Dermis blood vessel endothelial cell (primary cell): ENCODE measurements at regions not wholly inside any gene's neighbourhood (a gene's known extent, or its start where the extent isn't known, plus 50 kb on each side); places are given as distances from the start of the nearest gene placed in this dataset.
"Not testable (repeated sequence)": the region's sequence is repeated elsewhere in the genome, so short reads cannot be mapped to it uniquely, and the experiment has no call there.

Experiments
- DNase-seq: peaks from one replicate; pipeline ENCODE4 v3.0.0; 2010

- no peak for DNase-seq
Measured at GRCh38 chrX:139475432-139475831, 55.1 kb upstream of the F9 start.

GRCh38 chrX:139461945-139462344 lies 68.6 kb upstream of the F9 start:
- not testable (repeated sequence) for DNase-seq

- DNase-seq = no peak
Measured at GRCh38 chrX:139454743-139455142, 75.8 kb upstream of the F9 start.

GRCh38 chrX:139448996-139449395 lies 81.5 kb upstream of the F9 start:
- no peak for DNase-seq

GRCh38 chrX:139446832-139447231 lies 83.7 kb upstream of the F9 start:
- no peak for DNase-seq

GRCh38 chrX:139429913-139430312 lies 100.6 kb upstream of the F9 start:
- DNase-seq = no peak

- no peak for DNase-seq
Measured at GRCh38 chrX:139423186-139423585, 107.4 kb upstream of the F9 start.

- DNase-seq = not testable (repeated sequence)
Measured at GRCh38 chrX:139398258-139398657, 132.3 kb upstream of the F9 start.

GRCh38 chrX:139388254-139388653 lies 142.3 kb upstream of the F9 start:
- no peak for DNase-seq

GRCh38 chrX:139382529-139382928 lies 148.0 kb upstream of the F9 start:
- DNase-seq = no peak

GRCh38 chrX:139376547-139376946 lies 154.0 kb upstream of the F9 start:
- DNase-seq = not testable (repeated sequence)

GRCh38 chrX:139360356-139360755 lies 170.2 kb upstream of the F9 start:
- no peak for DNase-seq

- not testable (repeated sequence) for DNase-seq
Measured at GRCh38 chrX:139342594-139342991, 187.9 kb upstream of the F9 start.

- DNase-seq = not testable (repeated sequence)
Measured at GRCh38 chrX:139341855-139342593, 188.5 kb upstream of the F9 start.

- no peak for DNase-seq
Measured at GRCh38 chrX:139332441-139332840, 198.1 kb upstream of the F9 start.

- DNase-seq = no peak
Measured at GRCh38 chrX:139327355-139327754, 203.2 kb upstream of the F9 start.

GRCh38 chrX:139324756-139325155 lies 205.8 kb upstream of the F9 start:
- no peak for DNase-seq

GRCh38 chrX:139320661-139321354 lies 209.7 kb upstream of the F9 start:
- not testable (repeated sequence) for DNase-seq

GRCh38 chrX:139306675-139307074 lies 223.9 kb upstream of the F9 start:
- DNase-seq = not testable (repeated sequence)

GRCh38 chrX:139304471-139304870 lies 226.1 kb upstream of the F9 start:
- DNase-seq = no peak

- DNase-seq = no peak
Measured at GRCh38 chrX:139299309-139299708, 231.2 kb upstream of the F9 start.

GRCh38 chrX:139298437-139298836 lies 232.1 kb upstream of the F9 start:
- no peak for DNase-seq

GRCh38 chrX:139297638-139298037 lies 232.9 kb upstream of the F9 start:
- no peak for DNase-seq

GRCh38 chrX:139293991-139294390 lies 236.5 kb upstream of the F9 start:
- no peak for DNase-seq
